BE2C (cell line): ENCODE measurements at regions not wholly inside any gene's neighbourhood (a gene's known extent, or its start where the extent isn't known, plus 50 kb on each side); places are given as distances from the start of the nearest gene placed in this dataset.

Experiments
- DNase-seq: peaks from one replicate; pipeline ENCODE4 v3.0.0-alpha.2; 2020
- H3K27me3 ChIP-seq: fragments of 250-450 bp; sonication (Bioruptor Pico); 2 replicates; pipeline ENCODE4 v1.5.1; 2020; ENCODE audit warnings: mild to moderate bottlenecking
- H3K36me3 ChIP-seq: fragments of 250-450 bp; sonication (Bioruptor Pico); 2 replicates; pipeline ENCODE4 v1.5.1; 2020; ENCODE audit warnings: mild to moderate bottlenecking
- H3K4me1 ChIP-seq: fragments of 250-450 bp; sonication (Bioruptor Pico); 2 replicates; pipeline ENCODE4 v1.5.1; 2020
- H3K4me3 ChIP-seq: 2 replicates; pipeline ENCODE4 v1.5.1; 2011; ENCODE audit warnings: low read depth, low read length
- H3K9me3 ChIP-seq: fragments of 250-450 bp; sonication (Bioruptor Pico); 2 replicates; pipeline ENCODE4 v1.5.1; 2020
- CTCF ChIP-seq: IDR thresholded peaks from 2 replicates; pipeline ENCODE4 v1.5.1; 2012; ENCODE audit warnings: mild to moderate bottlenecking, low read depth, low read length

GRCh38 chr14:55734731-55735130 lies 154.7 kb downstream of the KTN1 start:
- no peaks in the 10 kb centered on the region for H3K4me1 ChIP-seq
- H3K9me3 ChIP-seq, result no peaks in the 10 kb centered on the region
- no peak for DNase-seq
- no peak for TF ChIP-seq CTCF
- H3K4me3 ChIP-seq, result no peak overlapping the region
- H3K27me3 ChIP-seq, result no peaks in the 10 kb centered on the region
- no peaks in the 10 kb centered on the region for H3K36me3 ChIP-seq

- H3K27me3 ChIP-seq, result no peaks in the 10 kb centered on the region
- no peaks in the 10 kb centered on the region for H3K36me3 ChIP-seq
- H3K4me1 ChIP-seq, result no peaks in the 10 kb centered on the region
- H3K9me3 ChIP-seq, result no peaks in the 10 kb centered on the region
- no peak overlapping the region for H3K4me3 ChIP-seq
- no peak for DNase-seq
- TF ChIP-seq CTCF, result no peak
These were observed 160.1 kb downstream of the KTN1 start for GRCh38 chr14:55739967-55740648.

GRCh38 chr14:55740649-55740989 lies 160.6 kb downstream of the KTN1 start:
- DNase-seq, result no peak
- Histone ChIP-seq H3K9me3 (no peaks in the 10 kb centered on the region), H3K4me3 (no peak overlapping the region), H3K36me3 (no peaks in the 10 kb centered on the region), H3K4me1 (no peaks in the 10 kb centered on the region), H3K27me3 (no peaks in the 10 kb centered on the region)
- no peak for TF ChIP-seq CTCF

GRCh38 chr14:55741240-55741639 lies 161.2 kb downstream of the KTN1 start:
- DNase-seq, result no peak
- H3K4me3 ChIP-seq, result no peak overlapping the region
- H3K36me3 ChIP-seq, result no peaks in the 10 kb centered on the region
- no peak for TF ChIP-seq CTCF
- H3K4me1 ChIP-seq, result no peaks in the 10 kb centered on the region
- no peaks in the 10 kb centered on the region for H3K27me3 ChIP-seq
- no peaks in the 10 kb centered on the region for H3K9me3 ChIP-seq

GRCh38 chr14:55743551-55743950 lies 163.5 kb downstream of the KTN1 start:
- no peaks in the 10 kb centered on the region for H3K27me3 ChIP-seq
- no peaks in the 10 kb centered on the region for H3K4me1 ChIP-seq
- no peak for DNase-seq
- TF ChIP-seq CTCF, result no peak
- H3K36me3 ChIP-seq, result no peaks in the 10 kb centered on the region
- no peaks in the 10 kb centered on the region for H3K9me3 ChIP-seq
- no peak overlapping the region for H3K4me3 ChIP-seq

GRCh38 chr14:55744321-55744720 lies 164.3 kb downstream of the KTN1 start:
- no peak for DNase-seq

More at GRCh38 chr14:55744321-55744720, 164.3 kb downstream of the KTN1 start:
- Histone ChIP-seq H3K36me3 (no peaks in the 10 kb centered on the region), H3K4me1 (no peaks in the 10 kb centered on the region), H3K27me3 (no peaks in the 10 kb centered on the region), H3K4me3 (no peak overlapping the region), H3K9me3 (no peaks in the 10 kb centered on the region)
- no peak for TF ChIP-seq CTCF
